ENCODE measurements at regions not wholly inside any gene's neighbourhood (a gene's known extent, or its start where the extent isn't known, plus 50 kb on each side); places are given as distances from the start of the nearest gene placed in this dataset.

DNA sequence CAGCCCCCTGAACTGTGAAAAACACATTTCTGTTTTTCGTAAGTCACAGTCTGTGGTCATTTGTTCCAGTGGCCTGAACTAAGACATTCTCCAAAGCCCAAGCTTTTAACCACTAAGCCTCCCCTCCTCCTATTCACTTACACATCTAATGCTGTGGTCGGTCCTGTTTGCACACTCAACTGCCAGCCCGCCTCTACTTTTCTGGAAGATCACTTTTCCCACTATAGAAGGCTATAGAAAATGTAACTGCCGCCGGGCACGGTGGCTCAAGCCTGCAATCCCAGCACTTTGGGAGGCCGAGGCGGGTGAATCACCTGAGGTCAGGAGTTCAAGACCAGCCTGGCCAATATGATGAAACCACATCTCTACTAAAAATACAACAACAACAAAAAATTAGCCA, 524.7 kb upstream of the TMEM132C start:
- H3K4me3 ChIP-seq (ENCODE audit: low read depth, low read length), result no peak overlapping the region
- ChIA-PET CTCF (no interaction called here), POLR2A (no interaction called here)
- no peak for DNase-seq (ENCODE audit: low read depth, low spot score)
- TF ChIP-seq, protein P1, sequence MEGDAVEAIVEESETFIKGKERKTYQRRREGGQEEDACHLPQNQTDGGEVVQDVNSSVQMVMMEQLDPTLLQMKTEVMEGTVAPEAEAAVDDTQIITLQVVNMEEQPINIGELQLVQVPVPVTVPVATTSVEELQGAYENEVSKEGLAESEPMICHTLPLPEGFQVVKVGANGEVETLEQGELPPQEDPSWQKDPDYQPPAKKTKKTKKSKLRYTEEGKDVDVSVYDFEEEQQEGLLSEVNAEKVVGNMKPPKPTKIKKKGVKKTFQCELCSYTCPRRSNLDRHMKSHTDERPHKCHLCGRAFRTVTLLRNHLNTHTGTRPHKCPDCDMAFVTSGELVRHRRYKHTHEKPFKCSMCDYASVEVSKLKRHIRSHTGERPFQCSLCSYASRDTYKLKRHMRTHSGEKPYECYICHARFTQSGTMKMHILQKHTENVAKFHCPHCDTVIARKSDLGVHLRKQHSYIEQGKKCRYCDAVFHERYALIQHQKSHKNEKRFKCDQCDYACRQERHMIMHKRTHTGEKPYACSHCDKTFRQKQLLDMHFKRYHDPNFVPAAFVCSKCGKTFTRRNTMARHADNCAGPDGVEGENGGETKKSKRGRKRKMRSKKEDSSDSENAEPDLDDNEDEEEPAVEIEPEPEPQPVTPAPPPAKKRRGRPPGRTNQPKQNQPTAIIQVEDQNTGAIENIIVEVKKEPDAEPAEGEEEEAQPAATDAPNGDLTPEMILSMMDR (IDR thresholded peaks at IDR 0.05; ENCODE audit: insufficient read depth, low read length, missing control alignments), result no peak

GRCh38 chr12:127745469-127746212, 521.3 kb upstream of the TMEM132C start:
- POLR2A ChIA-PET, result no interaction called here
- CTCF ChIA-PET, result interaction anchor here (0.8 to 1.6 kb wide), 3 partner anchors 9 to 326 kb away, joined by 3 read pairs; no protein-coding TSS in a partner anchor
- DNase-seq (ENCODE audit: low read depth, low spot score), result no peak
- no peak overlapping the region for H3K4me3 ChIP-seq (ENCODE audit: low read depth, low read length)
- TF ChIP-seq, protein P1 (IDR thresholded peaks at IDR 0.05; ENCODE audit: insufficient read depth, low read length, missing control alignments), result no peak

GRCh38 chr12:127749416-127749815, 517.6 kb upstream of the TMEM132C start:
- no peak overlapping the region for H3K4me3 ChIP-seq (ENCODE audit: low read depth, low read length)
- ChIA-PET POLR2A (no interaction called here), CTCF (no interaction called here)
- no peak for DNase-seq (ENCODE audit: low read depth, low spot score)
- TF ChIP-seq, protein P1 (IDR thresholded peaks at IDR 0.05; ENCODE audit: insufficient read depth, low read length, missing control alignments), result no peak

DNA sequence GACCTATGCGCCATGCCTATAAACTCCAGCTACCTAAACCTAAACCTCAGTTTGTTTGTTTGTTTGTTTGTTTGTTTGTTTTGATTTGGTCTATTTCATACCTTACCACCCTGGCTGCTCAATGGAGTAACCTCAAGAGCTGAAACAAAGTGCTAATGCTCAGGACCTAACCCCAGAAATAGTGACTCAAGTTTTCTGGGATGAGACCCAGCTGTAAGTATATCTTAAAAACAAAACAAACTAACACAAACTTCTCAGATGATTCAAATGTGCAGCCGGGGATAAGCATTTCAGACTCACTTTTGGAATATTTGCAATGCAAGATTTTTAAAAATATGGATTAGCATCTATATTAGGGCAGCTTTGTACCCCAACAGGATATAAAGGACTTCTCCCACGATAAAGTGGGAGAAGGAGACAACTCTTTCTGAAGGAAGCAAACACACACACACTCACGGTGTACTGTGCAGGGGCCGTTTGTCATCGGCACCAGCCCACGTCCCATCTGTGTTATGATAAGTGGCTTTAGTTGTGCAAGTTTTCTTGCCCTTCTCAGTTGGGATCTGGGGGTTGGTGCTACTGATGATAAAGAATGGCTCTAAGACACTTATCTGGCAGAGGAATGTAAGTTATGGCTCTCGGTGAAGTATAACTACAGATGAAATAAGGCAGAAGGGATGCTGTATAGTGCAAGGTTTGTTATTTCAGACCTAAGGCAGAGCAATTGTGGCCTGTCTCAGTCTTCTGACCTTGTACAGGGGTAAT, 516.7 kb upstream of the TMEM132C start:
- peak; percentile 9 for DNase-seq (ENCODE audit: low read depth, low spot score)
- TF ChIP-seq, protein P1 (IDR thresholded peaks at IDR 0.05; ENCODE audit: insufficient read depth, low read length, missing control alignments), result no peak
- POLR2A ChIA-PET, result no interaction called here
- H3K4me3 ChIP-seq (ENCODE audit: low read depth, low read length), result no peak overlapping the region
- CTCF ChIA-PET, result no interaction called here

- ChIA-PET POLR2A (no interaction called here), CTCF (interaction anchor here (1.0 kb wide), 1 partner anchor 33 kb away, joined by 3 read pairs; no protein-coding TSS in a partner anchor)
- H3K4me3 ChIP-seq (ENCODE audit: low read depth, low read length), result no peak overlapping the region
- no peak for DNase-seq (ENCODE audit: low read depth, low spot score)
- TF ChIP-seq, protein P1 (IDR thresholded peaks at IDR 0.05; ENCODE audit: insufficient read depth, low read length, missing control alignments), result no peak
These were observed 514.2 kb upstream of the TMEM132C start for GRCh38 chr12:127752802-127753201.

- no peak overlapping the region for H3K4me3 ChIP-seq (ENCODE audit: low read depth, low read length)
- ChIA-PET CTCF (no interaction called here), POLR2A (no interaction called here)
- TF ChIP-seq, protein P1 (IDR thresholded peaks at IDR 0.05; ENCODE audit: insufficient read depth, low read length, missing control alignments), result no peak
- DNase-seq (ENCODE audit: low read depth, low spot score), result no peak
These were observed 506.6 kb upstream of the TMEM132C start for GRCh38 chr12:127760357-127760756.
